GM21367 (cell line): ENCODE measurements at regions not wholly inside any gene's neighbourhood (a gene's known extent, or its start where the extent isn't known, plus 50 kb on each side); places are given as distances from the start of the nearest gene placed in this dataset.
A peak's percentile ranks its signal among the peaks of the same experiment; 100 is the strongest.

Experiments
- ATAC-seq: cut with Tn5 transposase; IDR thresholded peaks from one replicate; pipeline ENCODE4 v1.9.1; 2021; ENCODE audit not compliant: unreplicated experiment

DNA sequence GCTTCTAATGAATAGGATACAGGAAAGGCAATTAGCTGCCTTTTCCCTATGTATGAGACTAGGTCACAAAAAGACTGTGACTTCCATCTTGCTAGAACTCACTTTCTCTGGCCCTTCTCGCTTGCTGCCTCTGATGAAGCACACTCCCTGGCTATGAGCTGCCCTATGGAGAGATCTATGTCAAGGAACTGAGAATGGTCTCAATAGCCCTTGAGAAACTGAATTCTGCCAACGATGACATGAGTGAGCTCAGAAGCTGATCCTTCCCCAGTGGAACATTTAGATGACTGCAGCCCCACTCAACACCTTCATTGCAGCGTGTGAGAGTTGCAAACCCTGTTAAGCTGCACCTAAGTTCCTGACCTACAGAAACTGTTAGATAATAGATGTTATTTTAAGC lies 309.8 kb downstream of the COG6 start:
- ATAC-seq: no peak

DNA sequence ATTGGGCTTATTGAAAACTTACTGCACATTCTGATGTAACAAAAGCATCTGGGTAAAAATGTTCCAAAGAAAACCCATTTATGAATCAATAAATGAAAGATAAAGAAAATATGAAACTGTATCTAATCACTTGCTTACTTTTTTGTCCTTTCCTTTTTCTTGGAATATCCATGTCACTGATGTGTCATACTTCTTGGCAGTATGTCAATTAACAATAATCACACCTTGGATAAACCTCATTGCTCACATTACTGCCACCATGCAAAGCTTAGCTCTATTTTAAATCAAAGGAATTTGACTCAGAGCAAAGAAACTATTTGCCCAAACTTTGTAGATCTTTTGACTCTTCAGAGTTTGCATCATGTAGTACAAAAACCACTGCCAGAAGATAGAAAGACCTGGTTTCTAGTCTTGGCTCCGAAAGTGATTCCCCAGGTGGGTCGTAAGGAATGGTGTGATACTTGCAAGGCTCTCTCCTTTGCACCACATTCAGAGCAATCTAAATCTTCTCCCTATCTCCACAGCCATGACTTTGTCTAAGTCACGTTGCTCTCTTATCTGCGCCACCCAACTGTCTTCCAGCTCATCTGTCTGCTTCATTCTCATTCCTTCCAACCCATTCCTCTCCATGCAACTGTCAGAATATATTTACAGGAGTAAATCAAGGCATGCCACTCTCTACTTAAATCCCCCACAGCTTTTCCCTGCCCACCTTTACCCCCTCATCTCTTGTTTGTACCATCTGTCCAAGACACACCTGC lies 311.9 kb downstream of the COG6 start:
- no peak for ATAC-seq

DNA sequence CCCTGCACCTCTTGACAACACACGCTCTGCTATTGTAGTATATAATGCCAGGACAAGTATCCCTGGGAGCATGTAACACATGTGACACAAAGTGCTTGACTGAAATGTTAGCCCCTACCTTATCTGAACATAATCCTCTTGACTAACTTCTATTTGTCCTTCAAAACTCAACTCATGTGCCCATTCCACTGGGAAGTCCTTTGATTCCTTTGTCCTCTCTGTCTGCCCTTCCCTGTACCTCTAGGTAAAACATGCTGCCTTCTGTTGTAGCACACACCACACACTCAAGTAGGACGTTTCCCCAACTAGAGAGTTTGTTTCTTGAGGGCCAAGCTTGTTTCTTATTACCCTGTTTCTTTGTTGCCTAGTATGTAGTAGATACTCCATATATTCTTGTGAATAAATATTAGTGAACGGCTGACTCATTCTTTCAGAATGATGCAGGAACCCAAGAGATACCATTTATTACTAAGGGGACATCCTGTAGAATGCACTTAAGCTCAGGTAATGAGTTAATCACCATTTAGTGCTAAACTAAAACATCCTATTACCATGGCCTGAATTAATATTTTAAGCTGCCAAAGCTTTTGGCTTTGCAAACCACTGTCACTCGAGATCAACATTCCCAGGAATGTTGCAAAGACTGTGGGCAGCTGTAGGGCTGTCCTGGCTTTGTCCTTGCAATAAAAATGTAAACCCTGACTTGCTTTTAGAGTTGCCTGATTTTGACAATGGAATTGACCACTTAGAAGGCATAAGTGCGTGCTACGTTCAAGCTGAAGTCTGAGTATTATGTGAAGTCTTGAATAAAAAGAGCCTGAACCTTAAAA lies 313.4 kb downstream of the COG6 start:
- ATAC-seq: no peak

DNA sequence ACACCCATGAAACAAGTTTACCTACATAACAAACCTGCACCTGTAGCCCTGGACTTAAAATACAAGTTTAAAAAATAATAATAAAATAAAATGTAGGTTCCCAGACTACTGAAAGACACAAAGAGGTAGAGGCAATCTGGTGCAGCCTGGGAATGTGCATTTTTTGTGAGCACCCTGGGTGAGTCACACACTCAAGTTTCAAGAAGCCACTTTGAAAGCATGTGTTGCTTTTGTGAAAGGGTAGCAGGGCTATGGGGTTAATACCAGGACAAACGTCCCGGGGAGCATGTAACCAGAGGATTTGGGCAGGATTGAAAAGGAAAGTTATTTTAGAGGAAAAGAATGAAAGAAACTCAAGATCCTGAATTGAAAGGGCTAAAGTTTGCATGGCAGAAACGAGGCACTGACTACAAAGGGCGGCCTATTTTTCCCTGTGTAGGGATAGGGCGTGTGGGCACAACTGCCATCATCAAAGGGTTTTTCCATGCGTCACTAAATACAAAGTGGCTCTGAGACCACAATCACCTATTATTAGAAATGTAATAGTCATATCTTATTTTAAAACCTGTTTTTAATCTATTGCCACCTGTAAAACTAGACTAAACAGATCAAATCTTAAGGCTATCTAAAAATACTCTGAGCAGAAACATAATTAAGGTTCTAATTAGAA lies 314.9 kb downstream of the COG6 start:
- no peak for ATAC-seq

DNA sequence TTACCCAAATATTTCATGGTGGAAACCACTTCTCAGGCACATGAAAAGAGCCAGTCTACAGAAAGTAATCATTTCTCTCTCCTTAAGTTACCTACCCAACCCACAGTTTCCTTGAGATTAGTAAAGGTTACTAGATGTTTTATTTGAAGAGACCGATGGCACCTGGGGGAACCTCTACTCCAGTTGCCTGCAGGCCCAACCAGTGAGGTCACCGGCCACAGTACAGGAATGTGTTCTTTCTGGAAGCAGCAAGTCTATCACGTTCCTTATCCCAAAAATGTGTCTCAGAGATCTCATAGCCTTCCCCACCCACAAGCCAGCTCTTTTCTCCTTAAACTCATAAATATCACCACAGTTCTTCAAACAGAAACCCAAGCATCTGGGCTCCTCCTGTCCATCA lies 316.1 kb downstream of the COG6 start:
- ATAC-seq: no peak

DNA sequence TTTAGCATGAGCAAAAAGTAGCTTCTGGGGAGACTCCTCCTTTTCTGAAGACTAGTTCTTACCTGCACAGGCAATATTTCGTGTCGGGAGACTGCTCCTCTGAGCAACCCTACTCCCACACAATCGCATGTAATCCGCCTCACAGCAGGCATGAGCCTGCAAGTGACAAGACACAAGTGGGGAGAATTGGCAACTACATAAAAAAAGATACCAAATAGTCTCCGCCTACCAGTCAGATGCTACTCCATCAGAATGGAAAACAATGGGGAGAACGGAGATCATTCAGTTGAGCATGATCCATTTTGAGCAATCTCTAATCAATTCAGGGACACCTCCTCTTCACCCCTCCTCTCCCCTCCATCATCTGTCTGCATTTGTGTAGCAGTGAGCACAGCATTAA lies 321.0 kb downstream of the COG6 start:
- no peak for ATAC-seq

DNA sequence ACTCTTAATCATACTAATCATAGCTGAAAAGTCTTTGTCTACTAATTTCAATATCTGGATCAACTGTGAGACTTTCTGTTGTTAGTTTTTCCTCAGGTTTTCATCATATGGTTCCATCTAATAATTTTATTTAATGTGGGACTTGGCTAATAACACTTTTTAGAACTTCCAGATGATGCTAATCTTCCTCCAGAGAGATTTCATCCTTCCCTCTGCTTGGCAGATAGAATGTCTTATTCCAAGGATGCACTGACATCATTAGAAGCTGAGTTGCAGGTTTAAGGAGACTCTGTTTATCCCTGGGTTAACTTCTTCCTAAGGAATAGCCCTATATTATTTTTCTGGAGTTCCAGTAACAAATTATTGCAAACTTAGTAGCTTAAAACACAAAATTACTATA lies 325.6 kb downstream of the COG6 start:
- no peak for ATAC-seq

DNA sequence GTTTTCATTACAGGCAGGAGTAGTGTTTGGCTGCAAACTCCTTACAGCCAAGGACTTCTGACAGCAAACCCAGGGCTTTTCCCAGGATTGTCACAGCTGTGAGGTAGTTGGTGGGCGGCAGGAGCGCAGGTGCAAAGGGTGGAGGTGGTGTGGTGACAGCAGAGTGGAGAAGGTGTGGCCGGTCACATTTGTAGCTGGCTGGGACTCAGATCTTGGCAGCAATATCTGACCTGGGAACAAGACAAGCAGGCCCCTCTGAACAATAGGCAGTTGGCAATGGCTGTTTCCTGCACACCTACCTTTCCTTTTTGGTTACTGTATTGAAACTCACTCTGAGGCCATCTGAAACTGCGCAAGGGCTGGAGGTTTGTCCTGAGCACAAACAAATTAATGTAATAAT lies 327.3 kb downstream of the COG6 start:
- no peak for ATAC-seq

DNA sequence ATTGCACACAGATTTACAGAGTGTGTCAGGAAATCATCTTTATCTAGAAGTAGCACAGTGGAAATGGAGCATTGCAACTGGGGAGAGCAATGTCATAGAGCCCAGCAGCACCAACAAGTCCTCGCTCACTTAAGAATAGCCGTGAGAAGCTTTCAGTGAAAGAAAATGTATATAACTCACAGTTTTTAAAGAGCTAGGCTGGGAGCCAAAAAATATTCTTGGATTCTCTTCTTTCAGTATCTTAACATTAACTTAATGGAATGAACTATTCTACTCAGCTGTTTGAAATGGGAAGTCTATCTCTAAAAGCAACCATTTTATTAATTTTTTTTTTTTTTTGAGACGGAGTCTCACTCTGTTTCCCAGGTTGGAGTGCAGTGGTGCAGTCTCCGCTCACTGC lies 329.6 kb downstream of the COG6 start:
- ATAC-seq: no peak

DNA sequence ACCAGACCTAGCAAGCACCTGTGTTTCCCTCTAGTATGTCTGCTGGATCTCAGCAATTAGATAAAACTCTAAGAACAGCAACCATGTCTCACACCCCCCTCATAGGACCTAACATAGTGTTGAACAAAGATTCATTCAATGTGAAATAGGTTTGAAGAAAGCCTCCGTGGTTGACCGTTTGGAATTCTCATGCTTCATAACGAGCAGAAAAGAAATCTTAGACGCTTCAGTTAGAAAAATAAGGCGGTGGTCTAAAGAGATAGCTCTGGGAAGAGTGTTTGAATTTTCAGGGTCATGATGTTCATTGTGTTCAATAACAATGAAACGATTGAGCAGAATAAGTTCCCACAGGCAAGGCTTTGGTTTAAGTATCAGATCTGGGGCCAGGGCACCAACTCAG lies 332.9 kb downstream of the COG6 start:
- no peak for ATAC-seq

DNA sequence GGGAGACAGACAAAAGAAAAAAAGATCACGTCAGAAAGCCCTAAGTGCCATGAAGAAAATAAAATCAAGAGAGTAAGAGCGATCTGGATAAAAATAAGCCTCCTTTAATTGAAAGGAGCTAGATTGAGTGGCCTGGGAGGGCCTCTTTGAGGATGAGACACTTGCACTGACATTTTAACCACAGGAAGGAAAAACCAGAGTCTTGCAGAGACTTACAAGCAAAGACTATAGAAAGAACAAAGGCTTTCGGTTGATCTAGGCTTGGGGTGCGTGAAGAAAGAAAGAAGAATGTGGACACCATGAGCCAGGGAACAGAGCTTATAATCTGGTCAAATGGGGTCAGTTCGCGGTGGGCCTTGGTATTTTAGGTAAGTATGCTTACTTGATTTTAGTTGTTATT lies 342.7 kb downstream of the COG6 start:
- ATAC-seq: no peak

DNA sequence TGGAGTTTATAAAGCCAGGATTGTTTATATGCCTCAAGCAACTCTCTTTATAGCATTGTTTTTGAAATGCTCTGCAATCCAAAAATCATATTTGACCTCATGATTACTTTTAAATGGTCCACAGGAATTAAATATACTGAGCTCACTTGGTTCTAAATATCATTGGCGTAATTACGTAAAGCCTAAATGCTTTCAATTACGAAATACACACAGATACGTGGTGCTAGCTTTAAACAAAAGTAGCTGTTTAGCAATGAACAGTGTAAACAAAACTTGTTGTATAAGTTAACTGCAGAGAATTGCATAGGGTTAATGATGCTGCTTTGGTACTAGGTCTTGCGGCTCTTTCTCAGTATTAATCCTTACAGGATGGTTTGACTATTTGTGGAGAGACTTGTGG lies 346.6 kb downstream of the COG6 start:
- ATAC-seq: no peak

DNA sequence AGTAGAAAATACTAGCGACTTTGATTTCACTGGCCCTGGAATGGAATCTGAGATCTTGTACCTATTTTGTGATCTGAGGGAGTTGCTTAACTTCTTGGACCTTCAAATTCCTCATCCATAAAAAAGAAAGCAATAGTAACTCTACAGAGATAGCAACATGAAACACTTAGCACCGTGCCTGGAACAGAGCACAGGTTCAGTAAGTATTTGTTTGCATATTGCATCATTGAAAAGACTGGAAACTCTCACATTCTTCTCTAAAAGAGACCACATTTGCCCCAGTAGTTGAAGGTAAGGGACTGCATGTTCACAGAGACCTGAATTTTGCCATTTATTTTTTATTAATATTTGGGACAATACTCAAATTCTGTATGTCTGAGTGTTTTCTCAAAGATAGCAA lies 358.1 kb downstream of the COG6 start:
- ATAC-seq: no peak

DNA sequence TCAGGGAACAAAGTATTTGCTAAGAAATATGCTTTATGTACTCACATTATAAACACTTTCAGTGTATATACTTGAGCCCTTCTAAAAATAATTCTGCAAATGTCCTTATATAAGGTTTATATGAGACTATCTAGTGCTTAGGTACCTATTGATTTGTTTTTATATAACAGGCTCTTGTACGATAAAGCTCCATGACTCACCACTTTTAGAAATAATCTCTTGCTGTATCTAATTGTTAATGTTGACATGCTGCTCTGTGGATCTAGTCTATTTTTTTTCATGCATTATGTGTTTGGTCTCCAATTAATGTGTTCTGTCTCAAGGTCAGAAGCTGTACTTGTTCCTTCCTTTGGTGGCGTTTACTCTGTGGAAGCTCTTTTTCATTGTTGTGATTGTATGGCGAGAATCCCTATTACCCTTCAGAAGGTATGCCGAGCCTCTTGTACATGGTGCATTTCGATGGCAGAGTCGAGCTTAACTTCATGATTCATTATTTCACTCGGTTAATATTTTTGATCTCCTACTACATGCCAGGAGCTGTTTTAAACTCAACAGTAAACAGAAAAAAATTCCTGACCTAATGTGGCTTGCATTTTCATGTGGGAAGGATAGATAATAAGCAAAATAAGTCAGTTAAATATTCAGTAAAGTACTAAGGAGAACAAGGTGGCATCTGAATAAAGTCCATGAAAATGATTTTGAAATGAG lies 361.6 kb downstream of the COG6 start:
- ATAC-seq: no peak

DNA sequence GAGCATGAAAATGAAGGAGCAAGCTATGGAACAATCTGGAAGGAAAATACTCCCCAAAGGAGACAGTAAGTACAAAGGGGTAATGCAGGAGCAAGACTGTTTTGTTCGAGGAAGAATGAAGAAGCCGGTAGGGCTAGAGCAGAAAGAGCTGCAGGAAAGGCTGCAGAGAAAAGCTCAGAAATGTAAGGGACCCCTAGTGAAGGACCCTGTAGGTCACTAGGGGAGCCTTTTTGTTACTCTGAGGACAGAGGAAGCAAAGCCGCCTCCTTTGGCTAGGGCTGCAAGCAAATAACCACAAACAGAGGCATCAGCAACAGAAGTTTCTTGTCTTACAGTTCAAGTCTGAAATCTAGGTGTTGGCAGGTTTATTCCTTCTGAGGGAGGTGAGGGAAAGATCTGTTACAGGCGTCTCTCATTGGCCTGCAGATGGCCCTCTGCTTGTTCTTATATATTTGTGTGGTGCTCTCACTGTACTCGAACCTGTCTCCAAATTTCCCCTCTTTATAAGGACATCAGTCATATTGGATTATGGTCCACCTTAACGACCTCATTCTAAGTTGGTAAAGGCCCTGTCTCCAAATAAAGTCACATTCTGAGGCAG lies 362.3 kb downstream of the COG6 start:
- no peak for ATAC-seq

DNA sequence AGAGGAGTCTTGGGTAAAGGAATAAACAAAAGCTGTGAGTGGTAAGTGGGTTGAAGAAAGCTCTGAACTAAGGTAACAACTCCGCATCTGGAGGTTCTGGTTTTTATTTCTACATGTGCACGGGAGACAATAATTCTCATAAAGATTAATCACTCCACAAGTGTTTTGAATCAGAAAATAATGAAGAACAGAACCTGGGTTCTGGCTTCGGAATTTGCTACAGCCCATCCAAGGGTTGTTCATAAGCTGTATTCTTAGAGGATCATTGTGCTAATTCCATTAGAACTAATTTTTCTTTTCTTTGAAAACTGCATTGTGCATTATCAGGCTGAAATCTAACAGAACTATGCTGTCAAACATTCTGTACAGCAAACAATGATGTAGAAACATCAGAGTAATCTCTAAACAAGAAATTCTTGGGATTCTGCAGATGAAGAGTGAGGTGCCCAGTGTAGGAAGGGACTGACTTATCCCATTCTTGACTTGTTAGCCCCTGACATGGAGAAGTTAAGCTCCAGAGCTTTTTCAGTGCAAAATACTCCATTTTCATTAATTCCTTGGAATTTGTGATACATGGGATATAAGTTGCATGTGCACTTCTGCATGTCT lies 368.2 kb downstream of the COG6 start:
- no peak for ATAC-seq

DNA sequence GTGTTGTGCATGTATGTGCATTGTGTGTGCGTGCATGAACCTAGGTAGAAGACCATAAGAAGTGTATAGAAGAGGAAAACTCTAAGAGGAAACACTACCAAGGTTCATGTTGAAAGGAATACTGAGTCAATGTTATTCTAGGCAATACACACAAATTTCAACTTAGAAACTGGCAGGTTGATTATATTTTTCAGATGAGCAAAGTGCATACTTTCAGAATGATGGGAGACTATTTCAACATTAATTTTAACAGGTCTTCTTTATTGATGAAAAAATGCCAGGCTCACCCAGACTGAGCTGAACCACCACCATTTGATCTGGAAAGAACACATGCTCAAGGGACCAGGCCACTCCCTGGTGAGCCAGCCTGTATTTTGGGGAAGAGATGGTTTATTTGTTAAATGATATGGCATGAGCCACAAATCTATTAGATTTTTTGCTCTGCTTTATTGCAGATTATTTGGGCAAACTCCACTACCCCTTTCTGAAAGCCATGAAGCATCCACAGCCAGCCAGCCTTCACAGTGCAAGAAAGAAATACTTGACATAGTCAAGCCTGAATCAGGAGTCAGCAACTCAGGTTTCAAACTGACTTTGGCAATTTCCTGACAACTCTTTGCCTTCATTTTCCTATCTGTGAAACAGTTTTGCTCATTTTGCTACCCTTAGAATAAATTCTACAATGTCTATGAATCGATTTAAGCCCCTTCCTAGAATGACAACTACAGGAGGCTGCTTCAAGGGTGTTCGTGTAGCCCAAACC lies 368.9 kb downstream of the COG6 start:
- ATAC-seq: no peak

DNA sequence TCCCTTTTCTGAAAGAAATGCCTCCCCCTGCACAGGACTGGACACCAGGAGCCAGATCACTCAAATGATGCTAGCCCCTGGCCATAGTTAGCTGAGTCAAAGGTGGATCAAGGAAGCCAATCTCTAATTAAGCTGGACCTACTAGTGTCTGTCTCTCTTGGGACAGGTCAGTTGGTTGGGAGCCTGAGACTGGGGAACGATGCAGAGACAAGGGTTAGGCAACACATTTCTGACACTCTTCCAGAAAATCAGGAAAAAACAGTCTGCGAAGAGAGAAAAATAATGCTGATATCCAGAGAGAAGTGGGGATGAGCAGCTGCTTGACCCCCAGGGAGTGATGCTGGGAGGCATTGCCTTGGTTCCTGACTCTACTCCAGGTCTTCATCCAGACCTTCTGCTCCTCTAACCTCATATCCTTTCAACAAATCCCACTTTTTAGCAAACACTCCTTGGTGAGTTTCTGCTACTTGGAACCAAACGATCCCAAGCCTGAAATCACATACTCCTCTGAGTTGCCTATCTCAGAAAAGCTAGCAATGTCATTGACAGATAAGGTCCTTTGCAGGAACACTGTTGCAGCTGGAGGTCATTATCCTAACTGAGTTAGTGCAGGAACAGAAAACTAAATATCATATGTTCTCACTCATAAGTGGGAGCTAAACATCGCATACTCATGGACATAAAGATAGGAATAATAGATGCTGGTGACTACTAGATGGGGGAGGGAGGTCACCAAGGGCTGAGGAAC lies 369.7 kb downstream of the COG6 start:
- ATAC-seq: no peak

DNA sequence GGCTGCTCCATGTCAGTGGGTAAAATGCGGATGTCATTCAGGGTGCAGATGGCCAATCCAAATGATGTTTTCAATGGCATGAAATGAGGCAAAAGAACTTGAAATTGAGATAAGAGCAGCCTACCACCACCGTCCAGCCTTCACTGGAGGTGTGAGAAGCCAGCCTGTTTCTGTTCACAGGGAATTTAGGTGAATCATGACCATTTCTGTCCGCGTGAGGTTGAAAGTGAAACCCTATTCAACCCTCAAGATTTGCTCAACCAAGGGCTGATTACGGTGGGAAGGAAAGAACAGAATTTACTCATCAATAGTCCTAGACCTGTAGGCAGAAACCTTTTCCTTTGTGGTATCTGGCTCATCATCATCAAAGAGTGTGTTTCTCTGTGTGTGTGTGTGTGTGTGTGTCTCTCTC lies 370.7 kb downstream of the COG6 start:
- ATAC-seq: peak; percentile 95
